Activated naive CD4-positive, alpha-beta T cell treated with anti-CD3 and anti-CD28 coated beads, Interleukin-2, amount 10 ng/mL, durations not matched to agents 7 days and 5 days (primary cell): ENCODE measurements at regions not wholly inside any gene's neighbourhood (a gene's known extent, or its start where the extent isn't known, plus 50 kb on each side); places are given as distances from the start of the nearest gene placed in this dataset.

Experiments
- CTCF ChIA-PET: fragments of 350-600 bp; sonication (Branson Sonifier 250); formaldehyde crosslinking; loops from one replicate; lab custom pipeline; 2021; ENCODE audit warnings: antibody characterized with exemption; lab: Charles Lee
- DNase-seq: peaks from one replicate; pipeline ENCODE4 v3.0.0-alpha.2; 2020
- H3K27ac Mint-ChIP-seq: one replicate; pipeline ENCODE4 v1.8.0; 2021; ENCODE audit warnings: mild to moderate bottlenecking, moderate library complexity, mixed read lengths
- H3K27me3 Mint-ChIP-seq: one replicate; pipeline ENCODE4 v1.8.0; 2021; ENCODE audit warnings: mild to moderate bottlenecking, mixed read lengths
- H3K36me3 Mint-ChIP-seq: one replicate; pipeline ENCODE4 v1.8.0; 2021; ENCODE audit warnings: mixed read lengths
- H3K4me1 Mint-ChIP-seq: one replicate; pipeline ENCODE4 v1.8.0; 2021; ENCODE audit warnings: mixed read lengths
- H3K4me3 Mint-ChIP-seq: one replicate; pipeline ENCODE4 v1.8.0; 2021; ENCODE audit warnings: mild to moderate bottlenecking, moderate library complexity, mixed read lengths
- H3K9me3 Mint-ChIP-seq: one replicate; pipeline ENCODE4 v1.8.0; 2021; ENCODE audit warnings: mixed read lengths

DNA sequence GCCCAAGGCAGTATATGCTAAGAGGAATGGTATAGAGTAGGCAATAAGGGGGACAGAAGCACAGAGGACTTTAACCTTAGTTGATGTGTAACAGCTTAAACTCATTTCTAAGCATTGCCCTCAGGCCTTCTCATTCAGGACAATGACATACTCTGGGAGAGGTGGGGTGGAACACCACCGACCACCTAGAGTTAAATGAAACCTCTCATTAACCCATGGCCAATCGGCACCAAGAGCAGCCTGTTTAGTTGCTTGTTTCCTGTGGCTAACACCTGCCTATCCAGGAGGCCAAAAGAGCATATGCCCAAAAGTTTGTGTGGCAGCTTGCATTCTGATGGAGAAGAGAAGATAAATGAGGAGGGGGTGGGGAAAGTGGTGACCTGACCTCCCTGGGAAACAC, 50.0 kb downstream of the PABIR2 start:
- CTCF ChIA-PET: no interaction called here
- Mint-ChIP-seq H3K9me3 (no peaks in the 10 kb centered on the region), H3K4me1 (no peaks in the 10 kb centered on the region), H3K27me3 (peaks cover 10% of the 10 kb centered on the region), H3K36me3 (no peaks in the 10 kb centered on the region), H3K4me3 (no peak overlapping the region), H3K27ac (no peak overlapping the region)
- DNase-seq: no peak

DNA sequence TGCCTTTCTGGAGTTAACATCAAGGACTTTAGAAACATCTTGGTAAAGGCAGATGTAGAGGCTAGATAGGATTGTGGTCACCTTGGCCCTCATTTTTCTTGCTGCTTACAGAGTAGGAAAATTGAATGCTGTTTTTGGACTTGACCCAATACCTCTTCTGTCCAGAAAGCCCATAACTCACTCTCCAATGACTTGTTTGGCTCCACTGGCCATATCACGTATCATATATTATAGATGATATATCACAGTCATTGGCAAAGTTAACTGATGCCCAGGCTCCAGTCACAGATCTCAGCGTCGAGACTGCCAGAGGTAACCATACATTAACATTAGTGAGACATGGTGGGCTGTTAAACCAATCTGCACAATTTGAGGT, 50.6 kb downstream of the PABIR2 start:
- H3K27me3 Mint-ChIP-seq: peaks cover 4% of the 10 kb centered on the region
- H3K9me3 Mint-ChIP-seq: no peaks in the 10 kb centered on the region
- H3K27ac Mint-ChIP-seq: no peak overlapping the region

DNA sequence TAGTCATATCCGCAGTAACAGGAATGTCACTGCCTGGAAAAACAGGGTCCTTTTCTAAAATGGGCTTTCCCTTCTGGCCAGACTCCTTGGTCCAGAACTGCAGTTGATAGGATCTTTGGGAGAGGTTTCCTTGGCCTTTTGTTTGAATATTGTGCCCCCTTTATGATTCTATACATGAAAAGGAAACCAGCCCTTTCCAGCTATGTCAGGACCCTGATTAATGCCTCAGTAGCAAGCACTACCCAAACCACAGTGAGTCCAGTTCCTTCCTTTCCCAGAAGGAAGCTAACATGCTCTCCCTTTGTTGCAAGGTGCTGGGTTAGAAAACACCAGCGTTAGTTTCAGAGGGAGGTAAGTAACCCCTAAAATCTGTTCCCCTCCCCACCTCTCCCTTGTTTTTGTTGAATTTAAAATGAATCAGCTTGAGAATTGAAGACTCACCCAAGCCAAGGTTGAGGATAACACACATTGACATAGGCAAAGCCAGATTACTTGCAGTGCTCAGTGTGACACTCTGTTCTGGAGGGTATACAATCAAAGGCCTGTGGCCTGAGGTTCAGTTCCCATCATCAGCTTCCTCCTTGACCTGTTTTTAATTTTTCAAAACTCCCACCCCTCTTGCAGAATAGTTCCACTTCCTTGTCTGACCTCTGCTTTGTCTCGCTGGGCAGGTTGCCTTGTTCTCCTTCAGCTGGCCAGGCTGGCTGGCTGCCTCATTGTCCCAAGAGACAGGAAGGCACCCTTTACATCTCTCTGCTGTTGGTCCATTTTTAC, 51.2 kb downstream of the PABIR2 start:
- Mint-ChIP-seq H3K4me1 (no peaks in the 10 kb centered on the region), H3K36me3 (no peaks in the 10 kb centered on the region), H3K27me3 (peaks cover 4% of the 10 kb centered on the region), H3K9me3 (no peaks in the 10 kb centered on the region), H3K4me3 (no peak overlapping the region), H3K27ac (no peak overlapping the region)
- CTCF ChIA-PET: no interaction called here
- no peak for DNase-seq

More for the DNA sequence above, 50.6 kb downstream of the PABIR2 start:
- DNase-seq: no peak
- H3K4me1 Mint-ChIP-seq: no peaks in the 10 kb centered on the region
- CTCF ChIA-PET: no interaction called here
- H3K36me3 Mint-ChIP-seq: no peaks in the 10 kb centered on the region
- H3K4me3 Mint-ChIP-seq: no peak overlapping the region

DNA sequence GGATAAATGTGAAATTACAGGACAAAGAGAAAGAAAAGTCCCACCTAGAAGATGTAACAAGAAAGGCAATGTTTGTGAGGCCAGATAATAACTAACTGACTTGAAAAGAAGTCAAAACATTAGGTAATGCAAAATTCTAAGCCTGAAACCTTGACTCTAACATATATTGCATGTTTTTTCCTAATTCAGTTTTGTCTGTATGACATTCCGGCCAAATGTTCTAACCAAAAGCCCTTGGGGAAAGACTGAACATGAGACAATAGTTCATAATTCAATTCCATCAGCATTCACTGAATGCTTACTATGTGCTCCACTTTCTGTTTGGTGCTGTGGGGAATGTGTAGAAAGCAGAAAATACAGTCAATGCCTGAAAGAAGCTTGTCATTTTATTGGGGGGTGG, 53.9 kb downstream of the PABIR2 start:
- H3K4me3 Mint-ChIP-seq: no peak overlapping the region
- CTCF ChIA-PET: no interaction called here
- no peaks in the 10 kb centered on the region for H3K36me3 Mint-ChIP-seq
- no peak overlapping the region for H3K27ac Mint-ChIP-seq
- no peak for DNase-seq
- no peaks in the 10 kb centered on the region for H3K9me3 Mint-ChIP-seq
- H3K4me1 Mint-ChIP-seq: no peaks in the 10 kb centered on the region
- H3K27me3 Mint-ChIP-seq: no peaks in the 10 kb centered on the region

DNA sequence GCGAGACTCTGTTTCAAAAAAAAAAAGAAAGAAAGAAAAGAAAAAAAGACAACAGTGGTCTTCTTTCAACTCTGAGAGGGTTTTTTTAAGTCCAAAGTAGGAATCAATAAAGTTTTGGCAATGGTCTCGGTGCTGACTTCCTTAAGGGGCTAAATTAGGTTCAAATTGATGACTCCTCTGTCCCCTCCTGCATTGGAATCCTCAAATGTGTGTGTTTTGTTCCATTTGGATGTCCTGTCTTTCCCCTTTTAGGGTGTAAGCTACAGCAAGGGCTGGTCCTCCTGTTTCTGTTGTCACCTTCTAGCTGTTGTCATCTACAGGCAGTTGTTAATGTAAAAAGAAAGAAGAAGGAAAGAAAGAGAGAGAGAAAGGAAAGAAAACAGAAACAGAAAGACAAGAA, 54.4 kb downstream of the PABIR2 start:
- H3K27me3 Mint-ChIP-seq: peaks cover 2% of the 10 kb centered on the region
- CTCF ChIA-PET: no interaction called here

DNA sequence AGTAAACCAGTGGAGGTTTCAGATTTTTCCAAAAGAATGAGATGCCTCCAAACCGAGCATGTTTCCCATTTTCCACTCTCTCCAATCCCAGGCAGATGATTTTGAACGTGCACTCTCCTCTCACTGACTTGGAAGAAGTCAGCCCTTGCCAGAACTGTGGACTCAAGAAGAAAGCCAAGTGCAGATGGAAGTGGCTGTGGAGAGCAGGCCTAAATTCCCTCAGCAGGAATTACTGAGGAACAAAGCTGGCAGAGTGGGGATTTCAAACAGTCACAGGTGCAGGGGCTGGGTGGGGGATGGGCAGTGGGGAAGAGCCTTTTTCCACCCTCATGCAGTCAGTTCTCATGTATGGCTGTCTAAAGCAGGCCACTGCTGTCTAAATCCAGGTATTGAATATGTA, 55.3 kb downstream of the PABIR2 start:
- Mint-ChIP-seq H3K27me3 (peaks cover 3% of the 10 kb centered on the region), H3K4me1 (no peaks in the 10 kb centered on the region), H3K9me3 (no peaks in the 10 kb centered on the region), H3K36me3 (no peaks in the 10 kb centered on the region), H3K4me3 (no peak overlapping the region), H3K27ac (no peak overlapping the region)
- CTCF ChIA-PET: no interaction called here
- DNase-seq: no peak

More for the DNA sequence above, 54.4 kb downstream of the PABIR2 start:
- H3K27ac Mint-ChIP-seq: no peak overlapping the region
- H3K9me3 Mint-ChIP-seq: no peaks in the 10 kb centered on the region
- H3K4me3 Mint-ChIP-seq: no peak overlapping the region
- H3K36me3 Mint-ChIP-seq: no peaks in the 10 kb centered on the region
- no peak for DNase-seq
- H3K4me1 Mint-ChIP-seq: no peaks in the 10 kb centered on the region

DNA sequence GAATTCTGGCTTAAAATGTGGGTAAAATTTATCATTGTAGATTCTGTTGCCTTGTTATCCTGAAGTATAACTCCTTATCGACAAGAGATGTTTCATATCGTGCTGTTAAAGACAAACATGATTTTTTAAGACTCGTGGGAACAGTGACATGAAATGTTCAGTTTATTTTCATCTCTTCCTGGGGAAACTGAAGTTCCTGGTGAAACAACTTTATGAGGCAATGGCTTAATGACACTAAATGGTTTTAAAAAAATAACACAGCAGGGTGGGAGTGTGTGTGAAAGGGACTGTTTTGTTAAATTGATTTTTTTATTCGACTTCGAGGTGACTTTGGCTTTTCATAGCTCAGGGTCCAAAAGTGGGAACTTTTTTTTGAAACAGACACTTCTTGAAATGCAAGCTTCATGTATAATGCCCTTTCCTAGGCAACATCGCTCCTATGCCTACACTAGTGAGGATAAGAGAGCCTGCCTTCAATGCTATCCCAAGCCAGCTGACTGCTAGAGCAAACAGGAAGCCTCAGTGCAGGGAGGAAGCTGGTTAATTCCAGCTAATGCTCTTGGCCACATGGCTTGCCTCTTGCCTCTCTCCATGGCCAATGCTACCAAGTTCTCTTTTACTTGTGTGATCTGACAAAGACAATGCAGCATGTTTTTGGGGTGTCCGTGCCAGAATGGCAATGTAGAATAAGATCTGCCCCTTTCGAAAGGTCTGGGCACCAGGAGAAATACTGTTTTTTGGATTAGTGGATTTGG, 57.8 kb downstream of the PABIR2 start:
- no peak overlapping the region for H3K4me3 Mint-ChIP-seq
- H3K9me3 Mint-ChIP-seq: no peaks in the 10 kb centered on the region
- DNase-seq: no peak
- H3K27me3 Mint-ChIP-seq: peaks cover 3% of the 10 kb centered on the region
- H3K4me1 Mint-ChIP-seq: no peaks in the 10 kb centered on the region
- no peak overlapping the region for H3K27ac Mint-ChIP-seq
- H3K36me3 Mint-ChIP-seq: no peaks in the 10 kb centered on the region
- CTCF ChIA-PET: no interaction called here

DNA sequence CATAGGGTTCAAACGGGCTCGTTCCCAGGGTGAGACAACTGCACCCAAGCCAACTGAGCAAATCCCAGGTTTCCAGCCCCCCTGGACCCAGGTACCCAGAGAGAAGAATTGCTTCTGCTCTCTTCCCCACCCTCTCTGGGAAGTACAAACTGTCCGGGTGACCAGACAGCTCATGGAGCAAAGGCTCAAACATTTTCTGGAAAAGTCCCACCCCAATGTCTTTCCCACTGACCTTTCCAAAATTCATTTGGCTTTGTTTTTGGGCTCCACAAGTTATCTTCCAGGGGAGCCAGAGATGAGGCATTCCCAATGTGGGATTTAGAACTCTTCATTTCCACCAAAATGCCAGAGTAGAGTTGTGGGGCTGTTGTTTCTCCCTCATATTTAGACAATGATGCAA, 58.6 kb downstream of the PABIR2 start:
- Mint-ChIP-seq H3K27me3 (peaks cover 3% of the 10 kb centered on the region), H3K9me3 (no peaks in the 10 kb centered on the region), H3K4me3 (no peak overlapping the region), H3K4me1 (no peaks in the 10 kb centered on the region), H3K36me3 (no peaks in the 10 kb centered on the region), H3K27ac (no peak overlapping the region)
- CTCF ChIA-PET: no interaction called here
- DNase-seq: no peak

DNA sequence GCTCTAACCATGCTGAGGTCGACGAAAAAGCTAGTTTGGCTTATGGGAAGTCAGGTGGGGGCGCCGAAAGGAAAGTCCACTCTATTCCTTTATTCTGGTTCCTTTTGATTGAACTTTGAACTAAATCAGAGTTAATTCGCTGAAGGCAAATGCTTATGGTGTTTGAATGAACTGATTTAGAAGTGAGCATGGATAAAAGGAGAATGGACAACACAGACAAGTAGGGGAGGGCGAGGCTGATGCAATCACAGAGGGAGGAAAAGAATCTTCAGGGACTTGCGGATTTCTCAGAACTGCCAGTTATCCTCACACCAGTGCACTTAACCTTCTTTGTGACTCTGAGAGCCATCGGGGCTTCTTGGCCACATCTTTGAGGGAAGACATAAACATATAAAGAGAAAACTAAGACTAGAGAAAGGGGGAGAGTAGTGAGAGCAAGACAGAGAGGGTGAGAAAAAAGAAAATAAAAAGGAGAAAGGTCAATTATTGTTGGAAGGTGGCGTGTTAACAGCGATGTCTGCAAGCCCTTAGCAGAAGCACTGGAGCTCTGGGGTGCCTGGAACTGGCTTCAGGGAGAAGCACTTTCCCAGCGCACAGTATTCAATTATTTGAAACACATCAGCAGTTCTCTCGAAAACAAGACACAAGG, 59.2 kb downstream of the PABIR2 start:
- H3K27me3 Mint-ChIP-seq: peaks cover 6% of the 10 kb centered on the region
- H3K36me3 Mint-ChIP-seq: no peaks in the 10 kb centered on the region
- H3K4me3 Mint-ChIP-seq: no peak overlapping the region
- CTCF ChIA-PET: no interaction called here
- DNase-seq: no peak
- H3K4me1 Mint-ChIP-seq: no peaks in the 10 kb centered on the region
- H3K9me3 Mint-ChIP-seq: no peaks in the 10 kb centered on the region
- H3K27ac Mint-ChIP-seq: no peak overlapping the region

DNA sequence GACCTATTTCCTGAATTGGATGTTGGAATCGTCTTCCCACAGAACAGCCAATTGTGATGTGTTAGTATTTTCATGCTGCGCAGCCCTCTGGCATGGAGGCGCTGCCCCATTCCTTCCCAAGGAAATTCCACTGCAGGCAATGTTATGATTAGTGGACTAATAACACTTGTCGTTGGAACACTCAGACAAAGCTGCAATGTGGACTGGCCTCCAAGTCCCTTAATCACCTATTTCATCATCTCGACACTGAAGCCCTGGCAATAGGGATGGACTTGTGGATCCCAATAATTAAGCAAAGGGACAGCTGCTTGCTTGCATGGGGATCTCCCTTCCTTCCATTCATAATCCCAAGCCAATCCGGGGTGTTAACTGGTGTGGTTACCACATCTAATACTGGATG, 59.9 kb downstream of the PABIR2 start:
- no peaks in the 10 kb centered on the region for H3K9me3 Mint-ChIP-seq
- no peak overlapping the region for H3K4me3 Mint-ChIP-seq
- no peak for DNase-seq
- peaks cover 6% of the 10 kb centered on the region for H3K27me3 Mint-ChIP-seq
- CTCF ChIA-PET: no interaction called here
- no peak overlapping the region for H3K27ac Mint-ChIP-seq
- no peaks in the 10 kb centered on the region for H3K4me1 Mint-ChIP-seq
- no peaks in the 10 kb centered on the region for H3K36me3 Mint-ChIP-seq

DNA sequence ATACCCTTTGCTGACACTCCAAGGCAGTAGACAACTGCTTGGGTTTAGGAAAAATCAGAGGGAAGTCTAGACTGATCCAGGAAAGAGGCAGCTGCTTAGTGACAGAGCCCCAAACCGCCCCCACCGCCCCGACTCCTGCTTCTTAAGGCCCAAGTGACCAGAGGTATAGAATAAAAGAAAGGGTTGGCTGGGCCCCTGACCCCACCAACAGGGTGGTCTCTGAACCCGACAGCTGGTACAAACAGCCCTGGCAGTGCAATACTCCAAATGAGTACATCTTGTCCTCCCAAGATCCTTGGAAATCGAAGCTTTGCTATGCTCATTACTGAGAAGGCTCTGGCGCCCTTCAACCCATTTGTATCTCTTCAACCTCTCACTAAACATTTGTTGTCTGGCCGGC, 60.6 kb downstream of the PABIR2 start:
- H3K27ac Mint-ChIP-seq: no peak overlapping the region
- no peaks in the 10 kb centered on the region for H3K9me3 Mint-ChIP-seq
- H3K4me3 Mint-ChIP-seq: no peak overlapping the region
- CTCF ChIA-PET: no interaction called here
- no peaks in the 10 kb centered on the region for H3K36me3 Mint-ChIP-seq
- peaks cover 6% of the 10 kb centered on the region for H3K27me3 Mint-ChIP-seq
- DNase-seq: no peak
- H3K4me1 Mint-ChIP-seq: no peaks in the 10 kb centered on the region

DNA sequence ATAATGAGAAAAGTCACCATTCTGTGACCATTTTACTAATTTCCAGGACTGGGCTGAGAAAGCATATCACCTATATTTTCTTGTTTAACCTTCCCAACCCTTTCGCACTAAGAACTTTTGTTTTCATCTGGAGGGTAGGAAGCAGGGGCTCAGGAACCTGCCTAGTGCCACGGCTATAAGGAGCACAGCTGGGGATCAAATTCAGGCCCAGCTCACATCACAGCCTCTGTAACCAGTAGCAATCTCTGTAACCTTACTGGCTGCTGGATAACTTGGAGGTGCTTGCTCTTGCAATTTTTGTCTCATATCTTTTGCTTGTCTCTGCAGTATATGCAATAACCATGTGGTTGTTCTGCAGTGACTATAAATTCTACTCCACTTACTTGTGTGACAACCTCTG, 62.0 kb downstream of the PABIR2 start:
- Mint-ChIP-seq H3K4me3 (no peak overlapping the region), H3K27me3 (peaks cover 6% of the 10 kb centered on the region), H3K27ac (no peak overlapping the region), H3K4me1 (no peaks in the 10 kb centered on the region), H3K9me3 (no peaks in the 10 kb centered on the region), H3K36me3 (no peaks in the 10 kb centered on the region)
- DNase-seq: no peak
- CTCF ChIA-PET: no interaction called here

DNA sequence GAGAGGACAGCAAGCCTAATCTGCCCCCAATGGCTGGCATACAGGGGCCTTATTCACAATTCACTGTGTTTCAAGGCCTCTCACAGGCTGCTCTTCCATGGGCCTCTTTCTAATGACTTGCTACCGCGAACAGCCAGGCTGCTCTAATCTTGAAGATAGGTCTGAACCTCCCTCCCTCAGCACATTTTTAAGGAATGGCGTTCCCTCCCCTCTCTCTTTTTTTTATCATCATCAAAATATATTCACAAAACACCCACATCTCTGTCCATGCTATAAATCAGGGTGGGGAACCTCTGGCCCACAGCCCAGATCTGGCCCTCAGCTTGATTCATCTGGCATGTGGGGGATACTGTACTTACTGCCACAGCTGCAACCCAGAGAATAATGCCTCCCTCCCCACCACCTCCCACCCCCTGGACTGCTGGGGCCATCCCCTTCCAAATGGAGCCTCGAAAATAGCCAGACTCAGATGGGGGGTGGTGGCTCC, 62.5 kb downstream of the PABIR2 start:
- peaks cover 6% of the 10 kb centered on the region for H3K27me3 Mint-ChIP-seq
- H3K27ac Mint-ChIP-seq: no peak overlapping the region
- no peak overlapping the region for H3K4me3 Mint-ChIP-seq
- H3K4me1 Mint-ChIP-seq: no peaks in the 10 kb centered on the region
- H3K36me3 Mint-ChIP-seq: no peaks in the 10 kb centered on the region
- CTCF ChIA-PET: no interaction called here
- DNase-seq: no peak
- no peaks in the 10 kb centered on the region for H3K9me3 Mint-ChIP-seq

DNA sequence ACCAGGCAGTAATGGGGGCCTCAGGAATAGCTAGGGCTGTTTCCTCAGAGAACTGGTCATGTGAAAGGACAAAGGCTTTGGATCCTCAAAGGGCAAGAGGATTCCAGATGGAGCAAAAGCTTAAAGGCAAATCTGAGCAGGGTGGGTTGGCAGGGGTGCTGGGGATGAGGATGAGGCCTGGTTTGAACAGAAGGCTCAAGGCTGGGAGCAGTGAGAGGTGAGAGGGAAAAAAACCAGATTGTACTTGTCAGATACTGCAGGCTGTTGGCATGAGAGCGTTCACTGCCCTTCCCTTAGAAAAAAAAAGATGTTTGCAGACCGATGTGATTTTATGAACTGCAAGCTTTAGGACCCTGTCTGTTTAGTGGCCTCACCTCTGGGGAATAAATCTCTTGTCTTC, 63.4 kb downstream of the PABIR2 start:
- no peak overlapping the region for H3K27ac Mint-ChIP-seq
- CTCF ChIA-PET: no interaction called here

DNA sequence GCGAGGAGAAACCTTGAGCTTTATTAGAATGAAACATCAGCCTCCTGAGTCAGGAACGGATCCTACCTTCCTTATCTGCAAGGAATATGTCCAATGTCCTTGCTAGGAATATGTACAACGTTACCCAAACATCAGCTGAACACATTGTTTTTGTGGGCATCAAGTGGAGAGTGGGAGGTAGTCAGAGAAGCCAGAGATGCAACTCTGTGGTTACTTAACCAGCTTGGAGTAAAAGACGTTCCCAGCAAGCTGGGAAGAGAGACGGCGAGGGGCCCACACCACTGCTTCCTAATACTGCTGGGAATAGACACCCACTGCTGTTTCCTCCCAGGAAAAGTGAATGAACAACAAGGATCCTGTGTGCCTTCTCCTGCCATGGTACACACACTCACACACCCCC, 64.3 kb downstream of the PABIR2 start:
- Mint-ChIP-seq H3K27me3 (peaks cover 5% of the 10 kb centered on the region), H3K9me3 (no peaks in the 10 kb centered on the region)

More for the DNA sequence above, 63.4 kb downstream of the PABIR2 start:
- H3K27me3 Mint-ChIP-seq: peaks cover 6% of the 10 kb centered on the region
- H3K4me3 Mint-ChIP-seq: no peak overlapping the region
- no peaks in the 10 kb centered on the region for H3K36me3 Mint-ChIP-seq
- H3K9me3 Mint-ChIP-seq: no peaks in the 10 kb centered on the region
- DNase-seq: no peak
- H3K4me1 Mint-ChIP-seq: no peaks in the 10 kb centered on the region

More for the DNA sequence above, 64.3 kb downstream of the PABIR2 start:
- Mint-ChIP-seq H3K4me1 (no peaks in the 10 kb centered on the region), H3K4me3 (no peak overlapping the region), H3K36me3 (no peaks in the 10 kb centered on the region), H3K27ac (no peak overlapping the region)
- CTCF ChIA-PET: no interaction called here
- no peak for DNase-seq
